Activated CD8-positive, alpha-beta memory T cell treated with anti-CD3 and anti-CD28 coated beads for 48 hours (primary cell): ENCODE measurements at regions not wholly inside any gene's neighbourhood (a gene's known extent, or its start where the extent isn't known, plus 50 kb on each side); places are given as distances from the start of the nearest gene placed in this dataset.

ENCODE experiments used
- DNase-seq, 3 experiments: peaks; one replicate each; pipeline ENCODE4 v3.0.0-alpha.2; 2020; ENCODE audit warnings: low read depth in 2 of 3, low spot score in 2 of 3

GRCh38 chr6:109235481-109236038 lies 140.3 kb downstream of the CEP57L1 start:
- DNase-seq: no peak

- no peak for DNase-seq
These were observed 135.1 kb downstream of the CEP57L1 start for GRCh38 chr6:109230453-109230852.

DNA sequence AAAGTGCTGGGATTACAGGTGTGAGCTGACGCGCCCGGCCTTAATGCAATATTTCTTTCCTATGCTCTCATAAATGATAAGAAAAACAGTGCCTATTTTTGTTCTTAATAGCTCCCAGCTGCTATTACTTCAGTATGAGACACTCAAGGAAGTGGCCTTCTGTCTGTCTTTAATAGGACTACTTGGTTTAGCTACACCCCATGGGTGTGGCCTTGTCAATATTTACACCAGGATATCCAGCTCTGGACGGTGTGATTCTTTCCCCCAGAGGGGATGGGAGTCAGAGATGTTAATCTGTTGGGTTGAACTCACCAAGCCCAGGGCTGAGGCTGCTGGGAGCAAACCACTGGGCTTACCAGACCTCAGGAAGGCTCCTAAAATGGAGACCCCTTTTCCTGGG lies 134.2 kb downstream of the CEP57L1 start:
- DNase-seq: no peak

DNA sequence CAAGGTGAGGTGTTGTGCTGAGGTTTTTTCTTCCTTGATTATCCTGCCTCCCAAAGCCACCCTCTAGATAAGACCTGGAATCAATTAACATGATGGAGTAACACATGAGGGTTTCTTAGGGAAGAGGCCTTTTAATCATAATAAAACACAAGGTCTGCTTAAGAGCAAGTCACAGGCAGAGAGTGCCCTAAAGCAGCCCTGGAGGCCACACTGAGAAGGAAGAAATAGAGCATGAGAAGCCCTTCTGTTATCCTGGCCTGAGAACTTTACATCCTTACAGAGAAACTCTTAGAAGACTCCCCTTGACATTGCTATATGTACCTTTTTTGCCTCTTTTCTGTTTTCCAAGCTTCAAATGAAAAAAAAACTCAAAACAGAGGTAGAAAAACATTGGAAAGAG lies 132.3 kb downstream of the CEP57L1 start:
- DNase-seq: no peak

- no peak for DNase-seq
These were observed 131.0 kb downstream of the CEP57L1 start for GRCh38 chr6:109226353-109226752.

GRCh38 chr6:109225946-109226345 lies 130.6 kb downstream of the CEP57L1 start:
- DNase-seq: no peak

- no peak for DNase-seq
These were observed 129.7 kb downstream of the CEP57L1 start for GRCh38 chr6:109224994-109225393.

GRCh38 chr6:109224107-109224875 lies 129.0 kb downstream of the CEP57L1 start:
- no peak for DNase-seq

- DNase-seq: no peak
These were observed 127.5 kb downstream of the CEP57L1 start for GRCh38 chr6:109222848-109223247.

GRCh38 chr6:109221543-109222195 lies 126.4 kb downstream of the CEP57L1 start:
- no peak for DNase-seq
